DND-41 (cell line): ENCODE measurements at regions not wholly inside any gene's neighbourhood (a gene's known extent, or its start where the extent isn't known, plus 50 kb on each side); places are given as distances from the start of the nearest gene placed in this dataset.

Experiments used
- EZH2 ChIP-seq: IDR thresholded peaks from 3 replicates; pipeline ENCODE4 v1.6.1; 2012; ENCODE audit warnings: borderline replicate concordance, low read depth, mild to moderate bottlenecking, moderate library complexity, low read length, inconsistent platforms; ENCODE audit not compliant: severe bottlenecking
- TF ChIP-seq, protein P1 (sequence below): IDR thresholded peaks from 2 replicates; pipeline ENCODE4 v1.5.1; 2012; ENCODE audit warnings: borderline replicate concordance, low read length, moderate library complexity, mild to moderate bottlenecking; ENCODE audit not compliant: poor library complexity, severe bottlenecking; ENCODE audit errors: extremely low read depth

DNA sequence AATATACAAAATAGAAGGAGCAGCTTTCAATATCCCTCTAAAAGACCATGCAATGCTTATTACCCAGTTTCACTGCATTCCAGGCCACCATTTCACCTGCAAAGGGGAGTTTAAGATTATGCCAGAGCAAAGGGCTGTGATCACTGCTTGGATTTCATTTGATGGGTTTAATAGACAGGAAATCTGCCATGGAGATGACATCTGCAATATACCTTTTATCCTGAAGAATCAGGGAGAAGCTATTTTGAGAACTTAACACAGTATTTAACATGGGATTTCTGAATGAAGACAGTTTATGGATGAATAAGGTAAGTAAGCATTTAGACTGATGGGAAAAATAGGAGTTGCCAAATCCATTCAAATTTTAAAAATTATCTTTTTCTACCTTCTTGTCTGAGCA, 303.0 kb upstream of the SLC8A1 start:
- no peak for TF ChIP-seq EZH2
- TF ChIP-seq, protein P1, sequence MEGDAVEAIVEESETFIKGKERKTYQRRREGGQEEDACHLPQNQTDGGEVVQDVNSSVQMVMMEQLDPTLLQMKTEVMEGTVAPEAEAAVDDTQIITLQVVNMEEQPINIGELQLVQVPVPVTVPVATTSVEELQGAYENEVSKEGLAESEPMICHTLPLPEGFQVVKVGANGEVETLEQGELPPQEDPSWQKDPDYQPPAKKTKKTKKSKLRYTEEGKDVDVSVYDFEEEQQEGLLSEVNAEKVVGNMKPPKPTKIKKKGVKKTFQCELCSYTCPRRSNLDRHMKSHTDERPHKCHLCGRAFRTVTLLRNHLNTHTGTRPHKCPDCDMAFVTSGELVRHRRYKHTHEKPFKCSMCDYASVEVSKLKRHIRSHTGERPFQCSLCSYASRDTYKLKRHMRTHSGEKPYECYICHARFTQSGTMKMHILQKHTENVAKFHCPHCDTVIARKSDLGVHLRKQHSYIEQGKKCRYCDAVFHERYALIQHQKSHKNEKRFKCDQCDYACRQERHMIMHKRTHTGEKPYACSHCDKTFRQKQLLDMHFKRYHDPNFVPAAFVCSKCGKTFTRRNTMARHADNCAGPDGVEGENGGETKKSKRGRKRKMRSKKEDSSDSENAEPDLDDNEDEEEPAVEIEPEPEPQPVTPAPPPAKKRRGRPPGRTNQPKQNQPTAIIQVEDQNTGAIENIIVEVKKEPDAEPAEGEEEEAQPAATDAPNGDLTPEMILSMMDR: no peak
